Mesenchymal stem cell (in vitro differentiated cells and primary cell): ENCODE measurements at regions not wholly inside any gene's neighbourhood (a gene's known extent, or its start where the extent isn't known, plus 50 kb on each side); places are given as distances from the start of the nearest gene placed in this dataset.

Experiments
- DNase-seq: peaks from one replicate; pipeline ENCODE4 v3.0.0-alpha.2; 2013
- H2AFZ ChIP-seq: one replicate; pipeline ENCODE4 v1.6.1; 2013; ENCODE audit warnings: low read depth, mild to moderate bottlenecking, control low read depth, inconsistent platforms, low read length, moderate library complexity
- H2AK5ac ChIP-seq: 2 replicates; pipeline ENCODE4 v1.6.1; 2013; ENCODE audit warnings: low read length, moderate library complexity, mild to moderate bottlenecking, inconsistent platforms; ENCODE audit not compliant: severe bottlenecking
- H2BK120ac ChIP-seq: one replicate; pipeline ENCODE4 v1.6.1; 2013; ENCODE audit warnings: low read depth, mild to moderate bottlenecking, inconsistent platforms, low read length, moderate library complexity
- H2BK12ac ChIP-seq, 2 experiments: one replicate each; pipeline ENCODE4 v1.6.1; 2013; ENCODE audit warnings: inconsistent platforms in 2 of 2, low read length in 2 of 2, mild to moderate bottlenecking in 2 of 2, moderate library complexity in 2 of 2, control low read depth in 1 of 2
- H2BK15ac ChIP-seq: one replicate; pipeline ENCODE4 v1.6.1; 2013; ENCODE audit warnings: mild to moderate bottlenecking, low read depth, inconsistent platforms; ENCODE audit not compliant: poor library complexity, severe bottlenecking
- H2BK5ac ChIP-seq: 2 replicates; pipeline ENCODE4 v1.6.1; 2013; ENCODE audit warnings: low read depth, mild to moderate bottlenecking, low read length, control low read depth, inconsistent platforms; ENCODE audit not compliant: poor library complexity, severe bottlenecking
- H3K14ac ChIP-seq, 2 experiments: one replicate each; pipeline ENCODE4 v1.6.1; 2013; ENCODE audit warnings: inconsistent platforms in 2 of 2, low read length in 2 of 2, control low read depth in 1 of 2, mild to moderate bottlenecking in 1 of 2, moderate library complexity in 1 of 2
- H3K18ac ChIP-seq, 2 experiments: one replicate each; pipeline ENCODE4 v1.6.1; 2013; ENCODE audit warnings: inconsistent platforms in 2 of 2, low read length in 2 of 2, control low read depth in 1 of 2, low read depth in 1 of 2, mild to moderate bottlenecking in 1 of 2
- H3K23ac ChIP-seq, 2 experiments: one replicate each; pipeline ENCODE4 v1.6.1; 2013; ENCODE audit warnings: inconsistent platforms in 2 of 2, low read length in 2 of 2, mild to moderate bottlenecking in 2 of 2, moderate library complexity in 2 of 2, control low read depth in 1 of 2
- H3K27ac ChIP-seq: 2 replicates; pipeline ENCODE4 v1.5.1; 2013; ENCODE audit warnings: mild to moderate bottlenecking, moderate library complexity, low read length, control low read depth, inconsistent platforms; ENCODE audit not compliant: poor library complexity, severe bottlenecking
- H3K27me3 ChIP-seq, 2 experiments: 2 replicates each; pipeline versions ENCODE4 v1.6.1 to v1.7.0; 2013; ENCODE audit warnings: low read length in 2 of 2, mild to moderate bottlenecking in 2 of 2, moderate library complexity in 2 of 2, control low read depth in 1 of 2, inconsistent platforms in 1 of 2; ENCODE audit not compliant: control insufficient read depth in 1 of 2, insufficient read depth in 1 of 2
- H3K36me3 ChIP-seq, 2 experiments: 2 replicates each; pipeline versions ENCODE4 v1.6.1 to v1.7.0; 2013; ENCODE audit warnings: low read length in 2 of 2, control low read depth in 1 of 2, inconsistent platforms in 1 of 2, low read depth in 1 of 2, mild to moderate bottlenecking in 1 of 2; ENCODE audit not compliant: insufficient read depth in 2 of 2, control insufficient read depth in 1 of 2
- H3K4ac ChIP-seq, 2 experiments: one replicate each; pipeline ENCODE4 v1.6.1; 2013; ENCODE audit warnings: inconsistent platforms in 2 of 2, low read length in 2 of 2, mild to moderate bottlenecking in 2 of 2, moderate library complexity in 2 of 2, control low read depth in 1 of 2, low read depth in 1 of 2
- H3K4me1 ChIP-seq: 2 replicates; pipeline ENCODE4 v1.6.1; 2013; ENCODE audit warnings: low read depth, low read length, control low read depth; ENCODE audit not compliant: control insufficient read depth, insufficient read depth
- H3K4me2 ChIP-seq: 2 replicates; pipeline ENCODE4 v1.6.1; 2013; ENCODE audit warnings: low read length, mild to moderate bottlenecking, inconsistent platforms; ENCODE audit not compliant: poor library complexity, severe bottlenecking
- H3K4me3 ChIP-seq, 2 experiments: 2 replicates each; pipeline versions ENCODE4 v1.5.1 to v1.7.0; 2013; ENCODE audit warnings: low read length in 2 of 2, mild to moderate bottlenecking in 2 of 2, control low read depth in 1 of 2, low read depth in 1 of 2; ENCODE audit not compliant: insufficient read depth in 1 of 2
- H3K79me1 ChIP-seq: replicated peaks from 2 replicates; pipeline ENCODE4 v1.6.1; 2013; ENCODE audit warnings: mild to moderate bottlenecking, control low read depth, low read length, inconsistent platforms; ENCODE audit not compliant: poor library complexity, severe bottlenecking
- H3K9ac ChIP-seq: 2 replicates; pipeline ENCODE4 v1.7.0; 2013; ENCODE audit warnings: mild to moderate bottlenecking, low read length, moderate library complexity
- H3K9me3 ChIP-seq: 2 replicates; pipeline ENCODE4 v1.7.0; 2013; ENCODE audit warnings: mild to moderate bottlenecking, low read length; ENCODE audit not compliant: control insufficient read depth
- H4K8ac ChIP-seq: one replicate; pipeline ENCODE4 v1.6.1; 2013; ENCODE audit warnings: inconsistent platforms, mild to moderate bottlenecking, low read length, moderate library complexity
- H4K91ac ChIP-seq: one replicate; pipeline ENCODE4 v1.6.1; 2013; ENCODE audit warnings: mild to moderate bottlenecking, low read length, inconsistent platforms
- WGBS: methylation state at CpG from one replicate; pipeline ENCODE4 v1.1.7; 2013; ENCODE audit warnings: mixed read lengths; 5-methylcytosine and 5-hydroxymethylcytosine counted together

DNA sequence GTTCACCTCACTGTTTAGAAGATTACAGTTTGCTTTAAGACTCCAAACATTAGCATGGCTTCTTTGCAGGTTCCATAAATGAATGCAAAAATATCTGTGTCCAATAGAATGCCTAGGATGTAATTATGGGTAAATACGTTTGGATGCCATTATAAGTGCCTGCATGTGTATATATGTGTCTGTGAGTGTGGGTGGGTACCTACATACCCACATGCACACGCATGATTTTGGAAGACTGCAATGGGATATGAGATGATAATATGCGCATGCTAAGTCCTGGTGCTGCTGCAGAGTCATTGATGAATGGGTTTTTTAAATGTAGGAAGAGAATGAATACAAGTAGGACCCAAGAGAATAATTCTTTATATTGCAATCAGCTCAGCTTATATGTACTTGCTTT is 406.4 kb downstream of the ZSWIM6 start:
- H3K9me3 ChIP-seq = no peaks in the 10 kb centered on the region
- peaks cover 0 to 4% of the 10 kb centered on the region in 2 experiments for H3K27me3 ChIP-seq
- no peak overlapping the region for H2BK15ac ChIP-seq
- H3K4ac ChIP-seq = no peak overlapping the region
- no peak for DNase-seq
- H2AK5ac ChIP-seq = no peak overlapping the region
- H4K91ac ChIP-seq = no peak overlapping the region
- 81% methylated on average over 3 of the region's 3 CpGs for WGBS
- no peak overlapping the region for H2BK120ac ChIP-seq
- H3K18ac ChIP-seq = no peak overlapping the region
- no peak overlapping the region for H4K8ac ChIP-seq
- H3K14ac ChIP-seq = no peak overlapping the region
- no peak overlapping the region for H3K4me3 ChIP-seq
- H2BK5ac ChIP-seq = no peak overlapping the region
- H3K27ac ChIP-seq = no peak overlapping the region
- H3K4me1 ChIP-seq = peaks cover 5% of the 10 kb centered on the region
- H3K79me1 ChIP-seq = no peaks in the 10 kb centered on the region
- H3K23ac ChIP-seq = no peak overlapping the region
- no peak overlapping the region for H2BK12ac ChIP-seq
- H2AFZ ChIP-seq = no peak overlapping the region
- H3K4me2 ChIP-seq = no peak overlapping the region
- no peak overlapping the region for H3K9ac ChIP-seq
- H3K36me3 ChIP-seq = no peaks in the 10 kb centered on the region

DNA sequence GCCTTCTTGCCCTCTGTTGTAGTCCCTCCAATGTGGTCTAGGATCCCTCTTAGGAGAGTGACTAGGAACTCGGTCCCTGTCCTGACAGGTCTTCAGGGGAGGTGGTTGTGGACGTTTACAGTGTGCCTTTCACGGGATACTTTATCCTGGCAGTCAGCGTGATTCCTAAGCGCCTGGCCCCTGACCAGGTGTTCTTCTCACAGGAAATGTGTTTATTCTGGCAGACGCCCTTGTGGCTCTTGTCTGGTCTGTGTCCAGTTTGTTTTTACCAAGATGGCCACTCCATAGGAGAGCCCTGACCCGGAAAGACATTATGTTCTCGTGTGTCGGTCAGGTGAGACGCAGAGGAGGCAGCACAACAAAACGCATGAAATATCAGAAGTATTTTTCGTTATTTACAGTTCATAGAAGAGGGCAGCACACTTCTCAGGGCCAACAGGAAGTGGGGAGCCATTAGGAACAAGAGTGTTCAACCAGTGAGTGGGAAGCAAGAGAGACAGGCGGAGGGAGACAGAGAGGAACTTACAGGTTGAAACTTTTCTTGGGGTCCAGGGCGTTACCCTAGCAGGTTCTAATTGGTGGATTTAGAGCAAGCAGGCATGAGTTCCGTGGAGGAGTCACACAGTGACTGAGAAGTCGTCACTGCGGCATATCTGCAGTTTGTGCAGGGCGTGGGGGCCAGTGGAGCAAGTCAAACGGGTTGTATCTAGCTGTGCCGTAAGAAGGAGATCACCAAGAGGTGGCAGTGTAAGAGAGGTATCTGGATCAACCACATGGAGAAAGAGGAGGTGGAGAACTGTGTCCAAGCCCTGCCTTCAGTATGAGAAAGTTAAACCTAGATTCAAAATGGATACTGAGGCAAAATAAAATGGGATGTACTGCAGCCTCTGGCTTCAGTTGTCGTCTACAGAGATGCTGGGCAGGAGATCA is 412.9 kb downstream of the ZSWIM6 start:
- peaks cover 3% of the 10 kb centered on the region for H3K9me3 ChIP-seq
- no peak overlapping the region for H3K27ac ChIP-seq
- H3K18ac ChIP-seq = no peak overlapping the region
- no peaks in the 10 kb centered on the region for H3K4me1 ChIP-seq
- H2AFZ ChIP-seq = no peak overlapping the region
- H3K14ac ChIP-seq = peak overlapping the region in 1 of 2 experiments; percentile 20
- H2BK120ac ChIP-seq = no peak overlapping the region
- H4K91ac ChIP-seq = no peak overlapping the region
- no peak overlapping the region for H3K4me2 ChIP-seq
- H3K79me1 ChIP-seq = no peaks in the 10 kb centered on the region
- H4K8ac ChIP-seq = no peak overlapping the region
- H3K36me3 ChIP-seq = no peaks in the 10 kb centered on the region
- H2BK5ac ChIP-seq = no peak overlapping the region
- H3K27me3 ChIP-seq = peaks cover 0 to 4% of the 10 kb centered on the region in 2 experiments
- no peak overlapping the region for H2AK5ac ChIP-seq
- no peak overlapping the region for H3K4me3 ChIP-seq
- DNase-seq = no peak
- no peak overlapping the region for H3K4ac ChIP-seq
- WGBS = 75% methylated on average over 21 of the region's 21 CpGs
- no peak overlapping the region for H2BK12ac ChIP-seq
- no peak overlapping the region for H2BK15ac ChIP-seq
- no peak overlapping the region for H3K9ac ChIP-seq
- H3K23ac ChIP-seq = no peak overlapping the region

GRCh38 chr5:61746831-61747575 is 414.9 kb downstream of the ZSWIM6 start:
- no peaks in the 10 kb centered on the region for H3K36me3 ChIP-seq
- WGBS = 93% methylated on average over 6 of the region's 7 CpGs
- H3K4me2 ChIP-seq = no peak overlapping the region
- peaks cover 5% of the 10 kb centered on the region for H3K9me3 ChIP-seq
- H3K14ac ChIP-seq = no peak overlapping the region
- no peak for DNase-seq
- no peak overlapping the region for H2BK5ac ChIP-seq
- H3K27ac ChIP-seq = no peak overlapping the region
- no peak overlapping the region for H3K18ac ChIP-seq
- no peak overlapping the region for H2BK12ac ChIP-seq
- no peaks in the 10 kb centered on the region for H3K27me3 ChIP-seq
- no peak overlapping the region for H3K4ac ChIP-seq
- H3K23ac ChIP-seq = no peak overlapping the region
- no peak overlapping the region for H2AFZ ChIP-seq
- H3K4me3 ChIP-seq = no peak overlapping the region
- no peak overlapping the region for H4K91ac ChIP-seq
- H3K4me1 ChIP-seq = no peaks in the 10 kb centered on the region
- H3K79me1 ChIP-seq = no peaks in the 10 kb centered on the region
- no peak overlapping the region for H3K9ac ChIP-seq
- H2BK120ac ChIP-seq = no peak overlapping the region
- H2BK15ac ChIP-seq = no peak overlapping the region
- H4K8ac ChIP-seq = no peak overlapping the region
- no peak overlapping the region for H2AK5ac ChIP-seq

DNA sequence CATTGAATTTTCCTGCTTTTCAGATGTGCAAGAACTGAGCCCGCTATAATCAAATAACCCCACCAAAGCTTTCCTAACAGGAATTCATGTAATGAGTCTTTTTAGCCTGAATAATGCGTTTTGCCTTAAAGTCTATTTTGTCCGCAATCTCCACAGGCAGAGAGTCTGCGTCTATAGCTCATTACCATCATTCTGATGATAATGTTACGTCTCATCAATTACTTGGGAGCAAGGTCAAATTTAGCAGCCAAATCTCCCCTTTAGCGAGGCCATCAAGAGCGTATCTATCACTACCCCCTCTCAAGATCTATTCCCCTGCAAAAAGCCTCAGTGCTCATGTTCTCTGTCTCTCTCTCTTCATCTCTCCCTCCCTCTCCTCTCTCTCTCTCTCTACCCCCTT is 416.1 kb downstream of the ZSWIM6 start:
- Histone ChIP-seq H2BK15ac (no peak overlapping the region), H2BK120ac (no peak overlapping the region), H3K4ac (no peak overlapping the region), H3K9me3 (peaks cover 5% of the 10 kb centered on the region), H3K4me1 (no peaks in the 10 kb centered on the region), H3K23ac (no peak overlapping the region), H4K8ac (no peak overlapping the region), H2AK5ac (no peak overlapping the region), H3K27me3 (peaks cover 0 to under 1% of the 10 kb centered on the region in 2 experiments), H3K27ac (no peak overlapping the region), H2AFZ (no peak overlapping the region), H3K9ac (no peak overlapping the region), H3K36me3 (no peaks in the 10 kb centered on the region), H3K4me3 (no peak overlapping the region), H2BK5ac (no peak overlapping the region), H3K14ac (no peak overlapping the region), H3K79me1 (no peaks in the 10 kb centered on the region), H3K18ac (no peak overlapping the region), H4K91ac (no peak overlapping the region), H3K4me2 (no peak overlapping the region), H2BK12ac (no peak overlapping the region)
- no peak for DNase-seq
- WGBS = 90% methylated on average over 7 of the region's 7 CpGs
